ENCODE measurements at regions not wholly inside any gene's neighbourhood (a gene's known extent, or its start where the extent isn't known, plus 50 kb on each side); places are given as distances from the start of the nearest gene placed in this dataset.

DNA sequence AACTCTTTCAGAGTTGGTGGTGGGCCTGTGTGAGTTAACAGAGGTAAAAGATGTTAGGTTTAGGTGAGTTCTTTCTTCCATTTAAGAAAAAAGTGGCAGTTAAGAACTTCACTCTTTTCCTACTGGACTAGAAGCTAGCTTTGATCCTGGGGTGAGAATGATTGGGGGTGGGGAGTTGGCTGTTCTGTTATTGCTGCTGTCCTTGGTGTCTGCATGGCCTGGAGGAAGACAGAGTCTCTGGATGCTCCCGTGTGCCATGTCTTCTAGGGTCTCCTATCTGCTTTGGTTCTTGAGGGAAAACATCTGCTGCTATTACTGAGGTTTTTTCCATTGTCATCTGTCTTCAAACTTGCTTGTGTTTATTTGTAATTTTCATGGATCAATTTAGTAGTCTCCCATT lies 275.7 kb downstream of the HLX start:
- no peak for TF ChIP-seq POLR2AphosphoS5 (IDR thresholded peaks at IDR 0.05; ENCODE audit: insufficient read depth, low read depth, low read length)
- TF ChIP-seq, protein P1, sequence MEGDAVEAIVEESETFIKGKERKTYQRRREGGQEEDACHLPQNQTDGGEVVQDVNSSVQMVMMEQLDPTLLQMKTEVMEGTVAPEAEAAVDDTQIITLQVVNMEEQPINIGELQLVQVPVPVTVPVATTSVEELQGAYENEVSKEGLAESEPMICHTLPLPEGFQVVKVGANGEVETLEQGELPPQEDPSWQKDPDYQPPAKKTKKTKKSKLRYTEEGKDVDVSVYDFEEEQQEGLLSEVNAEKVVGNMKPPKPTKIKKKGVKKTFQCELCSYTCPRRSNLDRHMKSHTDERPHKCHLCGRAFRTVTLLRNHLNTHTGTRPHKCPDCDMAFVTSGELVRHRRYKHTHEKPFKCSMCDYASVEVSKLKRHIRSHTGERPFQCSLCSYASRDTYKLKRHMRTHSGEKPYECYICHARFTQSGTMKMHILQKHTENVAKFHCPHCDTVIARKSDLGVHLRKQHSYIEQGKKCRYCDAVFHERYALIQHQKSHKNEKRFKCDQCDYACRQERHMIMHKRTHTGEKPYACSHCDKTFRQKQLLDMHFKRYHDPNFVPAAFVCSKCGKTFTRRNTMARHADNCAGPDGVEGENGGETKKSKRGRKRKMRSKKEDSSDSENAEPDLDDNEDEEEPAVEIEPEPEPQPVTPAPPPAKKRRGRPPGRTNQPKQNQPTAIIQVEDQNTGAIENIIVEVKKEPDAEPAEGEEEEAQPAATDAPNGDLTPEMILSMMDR (IDR thresholded peaks at IDR 0.05; ENCODE audit: extremely low read depth in 1 of 2, insufficient read depth in 1 of 2, low read depth in 1 of 2, low read length in 2 of 2): no peak
- TF ChIP-seq POLR2A (IDR thresholded peaks at IDR 0.05; ENCODE audit: low read depth, low read length): no peak
- TF ChIP-seq, protein P2, sequence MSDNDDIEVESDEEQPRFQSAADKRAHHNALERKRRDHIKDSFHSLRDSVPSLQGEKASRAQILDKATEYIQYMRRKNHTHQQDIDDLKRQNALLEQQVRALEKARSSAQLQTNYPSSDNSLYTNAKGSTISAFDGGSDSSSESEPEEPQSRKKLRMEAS (IDR thresholded peaks at IDR 0.05; ENCODE audit: insufficient read depth, insufficient read length): no peak
- TF ChIP-seq GATA2 (IDR thresholded peaks at IDR 0.05; ENCODE audit: insufficient read depth, insufficient read length, low read depth, low read length): no peak
- no peak for TF ChIP-seq EZH2 (IDR thresholded peaks at IDR 0.05; ENCODE audit: borderline replicate concordance, low read depth, low read length, severe bottlenecking)
- TF ChIP-seq JUN (IDR thresholded peaks at IDR 0.05; ENCODE audit: borderline replicate concordance, insufficient read depth, insufficient read length, low read depth): no peak
- TF ChIP-seq MYC (IDR thresholded peaks at IDR 0.05; ENCODE audit: low read depth, low read length): no peak
- no peak for TF ChIP-seq FOS (IDR thresholded peaks at IDR 0.05; ENCODE audit: borderline replicate concordance, insufficient read depth, low read length)
